T1000 (cell line): ENCODE measurements at regions not wholly inside any gene's neighbourhood (a gene's known extent, or its start where the extent isn't known, plus 50 kb on each side); places are given as distances from the start of the nearest gene placed in this dataset.

Experiments used
- DNase-seq: peaks from one replicate; lab custom pipeline; 2025; ENCODE audit warnings: mixed read lengths; lab: John Stamatoyannopoulos, UW

GRCh38 chr1:5501206-5501930, 490.9 kb downstream of the NPHP4 start:
- no peak for DNase-seq

GRCh38 chr1:5500541-5500940, 491.7 kb downstream of the NPHP4 start:
- DNase-seq: no peak

- DNase-seq: no peak
These were observed 494.7 kb downstream of the NPHP4 start for GRCh38 chr1:5497503-5497902.

GRCh38 chr1:5495596-5496410, 496.4 kb downstream of the NPHP4 start:
- no peak for DNase-seq

GRCh38 chr1:5494518-5494917, 497.7 kb downstream of the NPHP4 start:
- no peak for DNase-seq

- no peak for DNase-seq
These were observed 498.3 kb downstream of the NPHP4 start for GRCh38 chr1:5493851-5494311.

- DNase-seq: no peak
These were observed 498.9 kb downstream of the NPHP4 start for GRCh38 chr1:5493275-5493674.

GRCh38 chr1:5492846-5493245, 499.4 kb downstream of the NPHP4 start:
- DNase-seq: no peak

- DNase-seq: no peak
These were observed 500.9 kb downstream of the NPHP4 start for GRCh38 chr1:5491207-5491904.

GRCh38 chr1:5490635-5491034, 501.6 kb downstream of the NPHP4 start:
- no peak for DNase-seq

- no peak for DNase-seq
These were observed 503.8 kb downstream of the NPHP4 start for GRCh38 chr1:5488448-5488847.

GRCh38 chr1:5485968-5486696, 506.1 kb downstream of the NPHP4 start:
- DNase-seq: no peak

- DNase-seq: no peak
These were observed 506.8 kb downstream of the NPHP4 start for GRCh38 chr1:5485436-5485835.

GRCh38 chr1:5484451-5485165, 507.6 kb downstream of the NPHP4 start:
- DNase-seq: no peak

- no peak for DNase-seq
These were observed 510.3 kb downstream of the NPHP4 start for GRCh38 chr1:5481889-5482288.

GRCh38 chr1:5480906-5481305, 511.3 kb downstream of the NPHP4 start:
- DNase-seq: no peak

- DNase-seq: no peak
These were observed 512.2 kb downstream of the NPHP4 start for GRCh38 chr1:5479876-5480646.

GRCh38 chr1:5478961-5479360, 513.3 kb downstream of the NPHP4 start:
- DNase-seq: no peak

- DNase-seq: no peak
These were observed 514.0 kb downstream of the NPHP4 start for GRCh38 chr1:5478156-5478695.

- DNase-seq: no peak
These were observed 514.5 kb downstream of the NPHP4 start for GRCh38 chr1:5477716-5478115.
